Posterior vena cava (tissue), 2 donors: ENCODE measurements at regions not wholly inside any gene's neighbourhood (a gene's known extent, or its start where the extent isn't known, plus 50 kb on each side); places are given as distances from the start of the nearest gene placed in this dataset.
"Not testable (repeated sequence)": the region's sequence is repeated elsewhere in the genome, so short reads cannot be mapped to it uniquely, and the experiment has no call there.

Experiments
- DNase-seq: peaks from one replicate; pipeline ENCODE4 v3.0.0-alpha.2; 2020; ENCODE audit warnings: low spot score
- intact Hi-C, 2 donors: fragments of 100-400 bp; cut with DNase I; formaldehyde crosslinking; loops; one replicate each; pipeline versions ENCODE4 v1.14.1 to v1.14.2; 2022 to 2023
- donor health status: DM: yes; HTN: yes; CAD: no.
- donor health status: DM: yes; HTN: yes; CAD: no.

DNA sequence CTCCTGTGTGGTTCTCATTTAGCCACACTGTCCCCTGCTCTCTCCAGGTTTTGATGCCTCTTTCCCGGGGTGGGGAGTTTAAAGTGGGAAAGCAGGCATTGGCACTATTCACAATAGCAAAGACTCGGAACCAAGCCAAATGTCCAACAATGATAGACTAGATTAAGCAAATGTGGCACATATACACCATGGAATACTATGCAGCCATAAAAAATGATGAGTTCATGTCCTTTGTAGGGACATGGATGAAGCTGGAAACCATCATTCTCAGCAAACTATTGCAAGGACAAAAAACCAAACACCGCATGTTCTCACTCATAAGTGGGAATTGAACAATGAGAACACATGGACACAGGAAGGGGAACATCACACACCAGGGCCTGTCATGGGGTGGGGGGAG lies 117.6 kb upstream of the PITX1 start:
- intact Hi-C loops, DNase-seq: not testable (repeated sequence)

DNA sequence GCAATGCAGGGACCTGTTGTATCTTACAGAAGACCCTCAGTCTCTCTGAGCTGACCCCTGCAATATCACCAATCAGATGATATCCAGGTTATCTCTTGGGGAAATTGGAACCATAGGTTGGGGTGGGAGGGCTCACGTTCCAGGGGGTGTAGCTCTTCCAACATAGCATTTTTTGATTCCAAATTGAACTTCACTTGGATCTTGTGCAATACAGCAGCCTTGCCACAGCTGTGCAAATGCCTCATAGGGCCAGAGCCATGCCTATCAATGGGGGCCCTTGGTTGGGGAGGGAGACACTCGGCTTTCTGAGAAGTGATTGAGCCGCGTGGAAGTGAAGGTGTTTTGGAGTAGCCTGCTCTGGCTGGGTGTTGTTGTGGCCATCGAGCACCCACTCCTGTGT lies 117.2 kb upstream of the PITX1 start:
- no peak for DNase-seq
- intact Hi-C loops: no loop called here

DNA sequence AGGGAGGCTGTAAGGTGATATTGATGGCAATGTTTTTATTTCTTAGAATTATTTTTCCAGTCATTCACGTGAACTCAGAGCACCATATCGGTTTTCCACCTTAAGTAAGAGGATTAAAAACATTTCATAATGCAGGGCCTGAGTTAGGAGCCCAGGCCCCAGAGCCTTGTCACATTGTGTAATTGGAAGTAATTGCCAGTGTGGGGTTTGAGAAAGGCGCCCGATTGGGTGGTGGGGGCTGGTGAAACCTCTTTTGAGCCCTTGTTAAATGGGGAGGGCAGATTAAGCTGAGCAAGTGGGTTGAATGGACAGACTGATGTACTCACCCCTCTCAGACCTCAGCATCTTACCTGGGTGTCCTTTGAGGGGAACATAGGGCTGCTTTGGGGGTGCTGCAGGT lies 116.7 kb upstream of the PITX1 start:
- DNase-seq: no peak
- intact Hi-C loops: no loop called here

DNA sequence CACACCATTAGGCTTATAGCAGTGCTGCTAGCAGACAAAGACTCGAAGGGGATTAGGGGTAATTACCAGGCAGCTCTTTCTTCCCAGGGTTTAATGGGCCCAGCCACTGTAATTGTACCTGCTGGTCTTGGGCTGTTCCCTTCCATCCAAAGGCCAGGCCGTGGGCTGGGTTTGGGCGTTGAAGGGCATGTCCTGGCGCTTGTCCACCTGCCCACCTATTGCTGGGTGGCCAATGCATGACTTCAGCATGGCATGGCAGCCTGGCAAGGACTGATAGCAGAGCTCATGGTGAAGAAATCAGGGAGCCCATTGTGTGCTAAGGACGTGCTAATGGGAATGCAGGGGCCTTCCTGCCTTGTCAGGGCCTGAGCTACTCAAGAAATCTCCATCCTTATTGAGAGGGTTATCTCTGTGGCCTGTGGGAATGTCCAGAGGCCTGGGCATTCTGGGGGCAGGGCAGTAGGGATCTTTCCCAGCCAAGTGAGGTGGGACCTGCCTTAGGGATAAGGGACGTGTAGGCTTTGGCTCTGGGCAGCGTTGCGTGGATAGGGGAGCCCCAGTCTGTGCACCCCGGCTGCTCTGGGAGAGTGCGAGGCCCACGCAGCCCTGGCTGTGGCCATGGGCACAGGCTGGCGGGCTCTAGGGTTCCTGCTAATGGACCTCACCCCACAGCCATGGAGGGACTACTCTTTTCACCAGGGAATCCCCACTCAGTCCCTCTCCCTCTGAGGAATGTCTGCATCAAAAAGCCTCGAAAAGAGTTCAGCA lies 116.1 kb upstream of the PITX1 start:
- no peak for DNase-seq
- intact Hi-C loops: no loop called here

DNA sequence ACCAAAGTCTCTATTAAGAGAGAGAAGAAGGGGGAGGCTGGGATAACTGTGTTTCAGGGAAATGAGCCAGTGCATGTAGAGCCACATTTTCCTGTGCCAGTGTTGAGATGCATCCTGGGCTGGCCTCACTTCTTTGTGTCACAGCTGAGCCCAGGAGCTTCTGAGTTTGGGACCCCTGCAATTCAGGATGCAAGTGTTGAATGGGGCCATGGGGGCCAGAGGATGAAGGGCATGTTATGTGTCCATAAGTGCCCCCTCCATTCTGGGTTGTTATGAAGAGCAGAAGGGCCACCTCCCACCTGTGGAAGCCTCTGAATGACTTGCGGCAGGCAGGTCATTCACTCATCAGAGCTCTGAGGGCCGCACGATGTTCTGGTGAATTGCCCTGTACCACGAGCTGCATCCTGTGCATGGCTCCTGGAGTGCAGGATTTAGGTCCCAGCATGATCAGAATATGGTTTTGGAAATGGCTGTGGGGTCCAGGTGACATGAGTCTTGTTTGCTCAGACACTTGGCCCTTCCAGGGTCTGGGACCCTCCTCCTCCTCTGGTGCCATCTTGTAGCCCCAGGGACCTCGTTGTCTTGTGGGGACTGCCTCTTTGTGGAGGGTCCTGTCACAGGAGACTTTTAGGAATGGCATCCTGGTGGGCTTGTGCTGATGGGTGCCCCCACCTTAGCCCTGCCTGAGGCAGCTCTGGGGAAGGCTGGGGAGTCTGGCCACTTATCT lies 115.4 kb upstream of the PITX1 start:
- intact Hi-C loops: no loop called here
- no peak for DNase-seq

DNA sequence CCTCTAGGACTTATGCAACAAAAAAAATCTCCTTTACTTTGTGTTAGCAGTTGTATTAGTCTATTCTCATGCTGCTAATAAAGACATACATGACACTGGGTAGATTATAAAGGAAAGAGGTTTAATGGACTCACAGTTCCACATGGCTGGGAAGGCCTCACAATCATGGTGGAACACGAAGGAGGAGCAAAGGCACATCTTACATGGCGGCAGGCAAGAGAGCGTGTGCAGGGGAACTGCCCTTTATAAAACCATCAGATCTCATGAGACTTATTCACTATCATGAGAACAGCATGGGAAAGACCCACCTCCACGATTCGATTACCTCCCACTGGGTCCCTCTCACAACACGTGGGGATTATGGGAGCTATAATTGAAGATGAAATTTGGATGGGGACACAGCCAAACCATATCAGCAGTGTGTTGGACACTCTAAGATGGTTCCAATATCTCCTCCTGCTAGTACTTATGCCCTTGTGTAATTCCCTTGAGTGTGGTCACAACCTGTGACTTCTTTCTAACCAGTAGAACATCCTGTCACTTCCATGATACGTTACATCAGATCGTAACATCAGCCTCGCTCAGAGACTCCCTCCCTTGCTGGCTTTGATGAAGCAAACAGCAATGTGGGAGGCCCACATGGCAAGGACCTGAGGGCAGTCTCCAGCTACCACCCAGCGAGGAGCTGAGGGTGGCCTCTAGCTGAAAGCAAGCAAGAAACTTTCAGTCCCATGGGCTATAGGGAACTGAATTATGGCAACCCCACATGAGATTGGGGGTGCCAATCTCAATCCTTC lies 113.5 kb upstream of the PITX1 start:
- DNase-seq: no peak
- intact Hi-C loops: no loop called here

DNA sequence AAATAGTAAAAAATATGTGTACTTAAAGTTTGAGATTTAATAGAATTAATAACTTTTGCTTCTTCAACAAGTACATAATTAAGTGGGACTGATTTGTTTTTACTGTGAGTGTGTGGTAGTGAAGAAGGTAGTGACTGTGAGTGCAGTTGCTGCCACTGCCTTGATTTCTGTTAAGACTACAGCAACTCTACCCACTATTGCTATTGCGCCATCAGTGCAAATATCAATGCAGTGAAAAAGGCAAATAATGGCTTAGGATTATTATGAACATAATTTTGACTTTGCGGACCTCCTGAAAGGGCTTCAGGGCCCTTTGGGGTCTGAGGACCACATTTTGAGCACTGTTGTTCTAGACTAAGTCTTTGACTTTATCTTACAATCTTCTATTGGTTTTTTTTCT lies 112.0 kb upstream of the PITX1 start:
- intact Hi-C loops: no loop called here
- no peak for DNase-seq

DNA sequence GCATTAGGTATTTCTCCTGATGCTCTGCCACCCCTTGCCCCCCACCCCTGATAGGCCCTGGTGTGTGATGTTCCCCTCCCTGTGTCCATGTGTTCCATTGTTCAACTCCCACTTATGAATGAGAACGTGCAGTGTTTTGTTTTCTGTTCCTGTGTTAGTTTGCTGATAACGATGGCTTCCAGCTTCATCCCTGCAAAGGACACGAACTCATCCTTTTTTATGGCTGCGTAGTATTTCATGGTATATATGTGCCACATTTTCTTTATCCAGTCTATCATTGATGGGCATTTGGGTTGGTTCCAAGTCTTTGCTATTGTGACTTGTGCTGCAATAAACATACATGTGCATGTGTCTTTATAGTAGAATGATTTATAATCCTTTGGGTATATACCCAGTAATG lies 109.7 kb upstream of the PITX1 start:
- DNase-seq, intact Hi-C loops: not testable (repeated sequence)

DNA sequence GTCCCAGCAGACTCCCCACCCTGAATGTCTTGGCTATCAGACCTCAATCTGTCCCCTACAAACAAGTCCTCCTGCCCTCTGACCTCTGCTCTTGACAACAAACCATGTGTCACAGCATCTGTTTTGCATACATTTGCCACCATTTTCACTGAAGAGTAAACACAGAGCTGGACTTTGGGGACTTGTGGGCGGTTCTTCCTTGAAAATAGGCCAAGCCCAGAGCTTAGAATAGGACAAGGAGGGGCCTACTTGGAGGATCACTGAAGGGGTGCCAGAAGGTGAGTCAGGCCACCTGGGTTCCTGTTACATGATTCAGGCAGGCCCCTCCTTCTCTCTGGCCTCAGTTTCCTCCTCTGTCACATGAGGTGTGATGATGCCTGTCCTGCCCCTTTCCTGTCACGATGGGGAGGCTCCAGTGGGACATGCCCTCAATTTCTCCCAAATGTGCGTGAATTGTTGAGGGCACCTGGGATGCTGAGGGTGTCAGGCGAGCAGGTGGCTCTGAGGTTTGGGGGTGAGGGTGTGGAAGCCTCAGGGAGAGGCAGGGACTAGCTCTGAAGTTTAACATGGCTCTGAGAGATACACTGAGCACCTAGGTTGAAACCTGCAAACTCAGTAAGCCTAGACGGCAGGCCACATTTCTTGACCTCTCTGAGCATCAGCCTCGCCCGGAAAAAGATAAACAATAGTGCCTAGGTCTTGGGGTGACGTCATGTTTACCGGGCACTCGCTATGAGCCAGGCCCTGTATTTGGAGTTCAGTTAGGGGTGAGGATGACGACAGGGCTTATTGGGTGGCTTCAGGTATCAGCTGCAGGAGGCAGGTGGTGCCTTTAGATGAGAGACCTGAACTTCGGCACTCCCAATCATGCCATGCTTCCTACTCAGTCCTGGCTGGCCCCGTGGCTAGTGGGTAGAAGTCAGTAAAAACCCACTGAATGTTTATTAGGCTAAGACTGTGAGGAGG lies 107.6 kb upstream of the PITX1 start:
- intact Hi-C loops: loop anchor here in 1 of 2 donors (1.0 kb wide), 1 partner anchor 24 kb away; no protein-coding TSS in a partner anchor
- no peak for DNase-seq

DNA sequence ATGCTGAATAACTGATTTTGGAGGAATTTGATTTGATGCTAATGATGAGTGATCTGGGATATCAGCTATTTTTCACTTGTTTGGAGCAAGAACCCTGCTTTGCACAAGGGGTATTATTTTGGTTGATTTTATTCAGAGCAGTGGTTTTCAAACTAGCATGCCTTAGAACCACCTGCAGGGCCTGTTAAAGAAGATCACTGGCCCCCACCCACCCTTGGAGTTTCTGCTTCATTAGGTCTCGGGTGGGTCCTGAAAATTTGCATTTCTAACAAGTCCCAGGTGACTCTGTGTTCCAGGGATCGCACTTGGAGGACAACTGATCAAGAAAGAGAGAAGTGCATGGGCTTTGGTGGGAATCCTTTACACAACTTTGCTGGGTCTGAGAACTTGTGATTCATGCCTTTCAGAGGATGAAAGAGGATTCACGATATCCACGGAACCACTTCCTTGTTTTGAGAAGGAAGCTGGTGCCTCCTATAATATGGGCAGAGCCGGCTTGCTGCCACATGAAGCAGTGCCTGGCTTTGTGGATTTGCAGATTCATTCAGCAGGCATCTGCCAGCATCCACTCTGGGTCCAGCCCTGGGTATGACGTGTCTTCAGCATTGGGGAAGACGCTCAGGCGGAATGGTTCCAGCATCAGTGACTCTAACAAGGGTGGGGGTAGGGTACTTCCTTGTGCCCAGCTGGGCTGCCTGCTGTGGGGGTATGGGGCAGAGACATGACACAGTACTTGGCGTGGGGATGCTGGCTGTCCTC lies 106.6 kb upstream of the PITX1 start:
- DNase-seq: no peak
- intact Hi-C loops: loop anchor here in 1 of 2 donors (1.0 kb wide), 1 partner anchor 25 kb away; no protein-coding TSS in a partner anchor

DNA sequence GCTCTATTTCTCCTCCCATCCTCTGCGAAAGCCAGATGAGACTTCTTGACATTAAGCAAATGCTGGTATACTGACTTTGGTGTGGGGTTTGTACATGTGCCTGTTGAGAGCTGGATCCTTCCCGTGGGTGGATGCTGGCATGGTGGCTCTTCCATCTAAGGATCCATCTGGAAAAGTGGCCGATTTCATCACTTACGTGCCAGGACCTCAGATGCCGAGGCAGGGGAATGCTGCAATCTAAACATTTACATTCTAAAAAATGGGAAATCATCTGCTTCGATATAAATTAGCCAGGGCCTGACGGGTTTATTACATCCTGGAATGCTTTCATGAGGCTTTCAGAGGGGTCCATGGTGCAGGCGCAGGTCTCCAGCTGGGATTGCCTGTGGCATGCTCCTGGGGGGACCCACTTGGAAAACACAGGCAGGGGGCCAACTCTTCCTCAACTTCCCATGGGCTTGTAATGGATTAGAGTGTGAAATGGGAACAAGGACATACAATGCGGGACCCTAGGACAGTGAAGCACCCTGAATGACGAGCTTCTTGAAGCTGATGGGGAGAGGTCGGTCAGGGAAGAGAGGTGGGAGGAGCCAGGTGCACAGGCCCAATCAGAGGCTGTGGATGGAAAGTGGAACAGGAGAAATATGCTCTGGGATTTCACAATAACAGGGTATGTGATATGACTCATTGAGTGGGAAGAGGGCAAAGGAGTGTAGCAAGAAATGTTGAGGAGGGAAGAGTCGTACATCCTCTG lies 105.5 kb upstream of the PITX1 start:
- intact Hi-C loops: no loop called here
- DNase-seq: no peak

DNA sequence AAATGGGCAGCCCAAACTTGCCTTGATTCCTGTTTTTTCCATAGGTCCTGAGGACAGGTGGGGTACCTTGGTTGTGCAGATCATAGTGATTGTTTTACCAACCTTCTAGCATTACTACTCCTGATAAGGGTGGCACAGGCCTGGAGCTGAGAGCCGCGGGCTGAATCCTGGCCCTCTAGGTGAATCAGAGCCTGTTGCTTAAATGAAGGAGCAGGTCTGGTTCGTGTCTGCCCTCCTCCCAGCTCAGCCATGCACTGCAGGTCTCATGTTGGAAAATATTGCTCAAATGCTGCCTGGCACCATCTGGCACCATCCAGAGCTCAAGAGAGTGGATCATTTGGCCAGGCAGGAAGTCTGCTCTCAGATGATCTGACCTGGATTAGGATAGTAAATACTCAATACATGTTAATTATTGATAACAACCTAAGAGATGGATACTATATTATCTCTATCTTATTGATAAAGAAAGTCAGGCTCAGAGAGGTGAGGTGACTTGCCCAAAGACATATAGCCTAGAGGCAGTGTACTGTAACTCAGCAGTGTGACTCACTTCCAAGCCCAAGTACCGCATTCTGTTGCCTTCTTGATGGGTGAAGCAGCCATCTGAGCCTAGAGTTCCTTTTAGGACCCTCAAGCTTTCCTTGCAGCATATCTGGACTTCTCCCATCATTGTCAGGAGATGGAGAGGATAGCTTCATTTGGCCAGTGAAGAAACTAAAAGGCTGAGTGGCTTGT lies 104.3 kb upstream of the PITX1 start:
- DNase-seq: peak; percentile 53
- intact Hi-C loops: no loop called here

DNA sequence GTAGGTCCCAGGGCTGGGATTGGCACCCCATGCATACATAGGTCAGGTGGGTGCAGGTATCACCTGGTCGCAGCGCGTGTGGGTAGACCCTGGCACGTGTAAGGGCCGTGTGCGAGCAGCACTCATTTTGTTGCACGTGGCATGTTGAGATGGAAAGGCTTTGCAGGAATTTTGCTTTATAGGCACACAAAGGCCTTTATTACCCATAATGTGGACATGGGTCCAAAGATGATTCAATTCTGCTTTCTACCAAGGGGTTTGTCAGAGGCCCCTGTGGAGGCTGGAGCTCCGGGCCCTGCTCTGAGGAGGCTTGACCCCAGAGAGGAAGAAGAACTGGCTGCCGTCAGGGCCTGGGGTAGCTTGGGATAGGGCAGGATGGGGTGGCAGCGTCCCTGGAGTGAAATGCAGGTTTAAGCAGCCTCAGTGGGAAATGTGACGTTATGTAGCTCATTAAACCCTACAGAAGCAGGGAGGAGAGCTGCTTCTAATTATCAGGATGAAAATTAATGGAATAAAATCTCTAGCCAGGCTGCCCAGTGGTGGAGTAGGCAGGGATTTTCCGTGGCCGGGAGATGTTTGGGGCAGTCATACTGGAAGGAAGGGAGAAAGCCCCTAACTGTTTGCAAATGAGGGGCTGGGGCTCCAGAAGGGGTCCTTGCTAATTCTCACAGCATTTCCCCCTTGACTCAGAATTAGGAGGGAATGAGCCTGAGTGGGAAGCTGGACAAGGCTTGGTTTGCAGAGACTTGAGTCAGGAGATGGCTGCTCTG lies 103.3 kb upstream of the PITX1 start:
- intact Hi-C loops: no loop called here
- DNase-seq: peak; percentile 44

DNA sequence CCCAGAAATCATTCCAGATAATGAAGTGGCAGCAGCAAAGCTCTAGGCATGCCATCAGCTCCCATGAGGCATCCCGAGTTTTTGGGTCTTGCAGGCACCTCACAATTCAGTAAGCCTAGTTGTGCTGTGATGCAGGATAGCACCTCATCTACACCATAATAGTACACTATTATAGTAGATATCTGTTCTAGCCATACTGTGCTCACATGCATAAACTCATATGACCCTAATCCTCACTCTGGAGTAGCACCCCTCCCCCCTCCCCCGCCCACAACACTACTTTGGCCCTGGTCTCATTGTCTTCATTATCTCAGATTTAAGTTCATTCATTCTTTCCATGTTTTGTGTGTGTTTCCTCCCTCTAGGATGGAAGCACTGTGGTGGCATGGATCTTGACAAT lies 102.5 kb upstream of the PITX1 start:
- intact Hi-C loops: no loop called here
- no peak for DNase-seq

DNA sequence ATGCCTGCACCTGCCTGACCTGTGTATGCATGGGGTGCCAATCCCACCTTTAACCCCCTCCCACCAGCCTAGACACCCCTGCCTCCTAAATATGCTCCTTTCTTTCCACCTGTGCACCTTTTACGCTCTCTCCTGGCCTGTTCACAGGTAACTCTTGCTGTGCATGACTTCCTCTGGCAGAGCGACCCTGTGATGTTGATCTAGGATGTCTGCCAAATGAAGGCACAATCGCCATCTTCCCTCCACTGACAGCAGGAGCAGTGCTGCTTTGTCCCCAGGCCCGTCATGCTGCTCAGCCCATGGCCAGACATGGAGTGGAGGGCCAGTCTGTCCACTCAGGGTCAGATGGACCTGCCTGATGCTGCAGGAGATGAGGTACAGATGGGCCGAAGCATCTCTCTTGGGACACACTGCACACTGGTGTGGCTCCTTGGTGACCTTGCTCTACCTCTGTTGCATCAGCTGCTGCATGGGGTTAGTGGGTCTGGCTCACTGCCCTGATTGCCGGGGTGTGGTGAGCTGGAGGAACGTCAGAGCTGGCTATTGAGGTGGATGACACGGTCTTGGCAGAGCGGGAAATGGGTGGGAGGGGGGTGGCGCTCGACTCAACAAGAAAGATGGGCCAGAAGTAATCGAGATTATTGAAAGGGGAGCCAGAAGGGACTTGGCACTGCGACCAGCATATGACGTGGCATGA lies 101.7 kb upstream of the PITX1 start:
- peak; percentile 90 for DNase-seq
- intact Hi-C loops: no loop called here
